Thymus (tissue), 11 donors: ENCODE measurements at regions not wholly inside any gene's neighbourhood (a gene's known extent, or its start where the extent isn't known, plus 50 kb on each side); places are given as distances from the start of the nearest gene placed in this dataset.
"Not testable (repeated sequence)": the region's sequence is repeated elsewhere in the genome, so short reads cannot be mapped to it uniquely, and the experiment has no call there.

Experiments
- DNase-seq, 9 donors: peaks; one replicate each; pipeline ENCODE4 v3.0.0-alpha.2; 2013; ENCODE audit warnings: low spot score in 9 of 9, low read depth in 6 of 9, missing footprints in 1 of 9
- H3K27ac ChIP-seq, 2 donors: one replicate each; pipeline ENCODE4 v1.5.1; 2013; ENCODE audit warnings: control low read depth in 1 of 2, low read depth in 1 of 2, low read length in 1 of 2, mild to moderate bottlenecking in 1 of 2, moderate library complexity in 1 of 2
- H3K27me3 ChIP-seq, 2 donors: one replicate each; pipeline ENCODE4 v1.5.1; 2013; ENCODE audit warnings: low read length in 1 of 2; ENCODE audit not compliant: control insufficient read depth in 2 of 2, insufficient read depth in 1 of 2
- H3K36me3 ChIP-seq, 2 donors: one replicate each; pipeline ENCODE4 v1.5.1; 2013; ENCODE audit warnings: low read length in 1 of 2, mild to moderate bottlenecking in 1 of 2, moderate library complexity in 1 of 2; ENCODE audit not compliant: control insufficient read depth in 2 of 2, insufficient read depth in 2 of 2
- H3K4me1 ChIP-seq, 2 donors: one replicate each; pipeline ENCODE4 v1.5.1; 2013; ENCODE audit warnings: low read length in 2 of 2; ENCODE audit not compliant: control insufficient read depth in 2 of 2, insufficient read depth in 2 of 2
- H3K4me3 ChIP-seq, 2 donors: one replicate each; pipeline ENCODE4 v1.5.1; 2013; ENCODE audit warnings: low read length in 2 of 2, control low read depth in 1 of 2, mild to moderate bottlenecking in 1 of 2
- H3K9me3 ChIP-seq, 2 donors: one replicate each; pipeline ENCODE4 v1.5.1; 2013; ENCODE audit warnings: low read length in 1 of 2, mild to moderate bottlenecking in 1 of 2; ENCODE audit not compliant: control insufficient read depth in 2 of 2, insufficient read depth in 1 of 2
- WGBS: extraction: QIAGEN DNeasy Blood & Tissue Kit; methylation state at CpG from one replicate; pipeline ENCODE4 v1.1.7; 2013; 5-methylcytosine and 5-hydroxymethylcytosine counted together
- donor health status: healthy.

DNA sequence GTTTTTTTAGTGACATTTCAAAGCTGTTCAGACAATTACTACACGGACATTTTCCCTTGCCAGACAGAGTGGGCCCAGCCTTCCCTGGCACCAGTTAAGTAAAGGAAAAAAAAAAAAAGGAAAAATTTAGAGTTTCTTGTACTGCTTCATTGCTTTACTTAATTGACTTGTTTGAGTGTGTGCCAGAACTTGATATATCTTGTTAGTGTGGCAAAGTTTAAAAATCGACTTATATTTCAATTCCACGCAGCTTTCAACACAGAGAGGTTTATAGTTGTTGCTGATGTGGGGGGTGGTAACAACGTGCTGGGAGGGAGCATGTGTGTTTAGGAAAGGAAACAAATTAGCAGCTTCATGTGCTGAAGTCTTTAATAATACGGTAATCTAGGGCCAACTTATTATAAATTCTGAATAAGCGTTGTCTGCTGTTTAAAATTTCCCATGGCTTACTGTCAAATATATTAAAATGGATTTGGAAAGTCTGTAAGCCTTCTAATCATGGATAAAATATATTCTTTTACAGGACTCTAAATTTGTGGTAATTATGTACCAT, 1104.6 kb downstream of the SORCS3 start:
- WGBS = 89% methylated on average over 6 of the region's 6 CpGs
- H3K27me3 ChIP-seq = no peaks in the 10 kb centered on the region
- no peaks in the 10 kb centered on the region for H3K9me3 ChIP-seq
- H3K4me3 ChIP-seq = no peak overlapping the region
- no peak for DNase-seq
- H3K36me3 ChIP-seq = no peaks in the 10 kb centered on the region
- no peaks in the 10 kb centered on the region for H3K4me1 ChIP-seq
- no peak overlapping the region for H3K27ac ChIP-seq

GRCh38 chr10:105743343-105744056, 1102.4 kb downstream of the SORCS3 start:
- H3K36me3 ChIP-seq = no peaks in the 10 kb centered on the region
- no peaks in the 10 kb centered on the region for H3K4me1 ChIP-seq
- no peak overlapping the region for H3K27ac ChIP-seq
- H3K4me3 ChIP-seq = no peak overlapping the region
- 89% methylated on average over 4 of the region's 4 CpGs for WGBS
- no peaks in the 10 kb centered on the region for H3K9me3 ChIP-seq
- no peaks in the 10 kb centered on the region for H3K27me3 ChIP-seq
- DNase-seq = no peak

DNA sequence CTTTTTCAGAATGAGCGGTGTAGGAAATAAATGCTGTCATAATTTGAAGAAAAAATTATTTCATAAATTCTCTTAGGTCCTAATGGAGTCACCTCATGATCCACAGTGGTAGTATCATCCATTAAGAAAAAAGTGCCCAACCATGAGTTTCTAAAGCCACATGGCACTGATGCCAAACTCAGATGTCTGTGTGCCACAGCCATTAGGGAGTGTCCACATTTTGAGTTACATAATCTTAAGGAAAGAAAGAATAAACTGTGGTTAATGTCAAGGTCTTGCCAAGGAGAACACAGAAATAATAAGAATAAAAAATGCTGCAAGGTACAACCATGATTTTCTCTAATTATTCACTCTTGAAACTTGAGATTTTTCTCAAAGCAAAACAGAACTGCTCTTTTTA, 1101.8 kb downstream of the SORCS3 start:
- Histone ChIP-seq H3K36me3 (no peaks in the 10 kb centered on the region), H3K27me3 (no peaks in the 10 kb centered on the region), H3K4me1 (no peaks in the 10 kb centered on the region), H3K27ac (no peak overlapping the region), H3K9me3 (no peaks in the 10 kb centered on the region), H3K4me3 (no peak overlapping the region)
- no peak for DNase-seq
- WGBS = 100% methylated on average over 1 of the region's 1 CpG

GRCh38 chr10:105742184-105742583, 1101.1 kb downstream of the SORCS3 start:
- no peaks in the 10 kb centered on the region for H3K27me3 ChIP-seq
- no peak for DNase-seq

DNA sequence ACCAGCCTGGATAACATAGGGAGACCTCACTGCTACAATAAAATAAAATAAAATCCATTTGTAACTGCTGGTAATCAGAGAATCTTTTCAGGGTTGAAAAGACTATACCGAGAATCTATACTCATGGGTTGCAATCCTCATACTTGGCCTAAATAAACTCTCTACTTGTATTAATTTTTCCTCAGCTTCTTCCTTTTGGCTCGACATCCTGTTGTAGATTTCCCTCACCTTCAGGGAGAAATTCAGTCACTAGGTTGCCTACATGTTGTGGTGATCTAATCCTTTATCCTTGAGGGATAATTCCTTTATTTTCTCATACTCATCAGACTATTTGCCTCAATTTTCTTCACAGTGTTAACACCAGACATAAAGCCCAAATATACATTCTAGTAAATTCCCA, 1093.4 kb downstream of the SORCS3 start:
- Histone ChIP-seq H3K27me3 (no peaks in the 10 kb centered on the region), H3K27ac (no peak overlapping the region), H3K9me3 (no peaks in the 10 kb centered on the region), H3K4me3 (no peak overlapping the region), H3K4me1 (no peaks in the 10 kb centered on the region), H3K36me3 (no peaks in the 10 kb centered on the region)
- no peak for DNase-seq
- 77% methylated on average over 2 of the region's 2 CpGs for WGBS

More at GRCh38 chr10:105742184-105742583, 1101.1 kb downstream of the SORCS3 start:
- no peak overlapping the region for H3K4me3 ChIP-seq
- 91% methylated on average over 1 of the region's 1 CpG for WGBS
- no peaks in the 10 kb centered on the region for H3K9me3 ChIP-seq
- H3K36me3 ChIP-seq = no peaks in the 10 kb centered on the region
- no peak overlapping the region for H3K27ac ChIP-seq
- H3K4me1 ChIP-seq = no peaks in the 10 kb centered on the region

- no peak overlapping the region for H3K27ac ChIP-seq
- no peaks in the 10 kb centered on the region for H3K4me1 ChIP-seq
- no peak overlapping the region for H3K4me3 ChIP-seq
- H3K36me3 ChIP-seq = no peaks in the 10 kb centered on the region
- DNase-seq = no peak
- H3K9me3 ChIP-seq = no peaks in the 10 kb centered on the region
- no peaks in the 10 kb centered on the region for H3K27me3 ChIP-seq
Measured at GRCh38 chr10:105733924-105734323, 1092.8 kb downstream of the SORCS3 start.

GRCh38 chr10:105729428-105729827, 1088.3 kb downstream of the SORCS3 start:
- no peaks in the 10 kb centered on the region for H3K4me1 ChIP-seq
- H3K27me3 ChIP-seq = no peaks in the 10 kb centered on the region
- no peaks in the 10 kb centered on the region for H3K9me3 ChIP-seq
- no peaks in the 10 kb centered on the region for H3K36me3 ChIP-seq
- WGBS = 62% methylated on average over 1 of the region's 1 CpG
- no peak for DNase-seq
- no peak overlapping the region for H3K27ac ChIP-seq
- H3K4me3 ChIP-seq = no peak overlapping the region

- 62% methylated on average over 2 of the region's 2 CpGs for WGBS
Measured at GRCh38 chr10:105727586-105727985, 1086.5 kb downstream of the SORCS3 start.

DNA sequence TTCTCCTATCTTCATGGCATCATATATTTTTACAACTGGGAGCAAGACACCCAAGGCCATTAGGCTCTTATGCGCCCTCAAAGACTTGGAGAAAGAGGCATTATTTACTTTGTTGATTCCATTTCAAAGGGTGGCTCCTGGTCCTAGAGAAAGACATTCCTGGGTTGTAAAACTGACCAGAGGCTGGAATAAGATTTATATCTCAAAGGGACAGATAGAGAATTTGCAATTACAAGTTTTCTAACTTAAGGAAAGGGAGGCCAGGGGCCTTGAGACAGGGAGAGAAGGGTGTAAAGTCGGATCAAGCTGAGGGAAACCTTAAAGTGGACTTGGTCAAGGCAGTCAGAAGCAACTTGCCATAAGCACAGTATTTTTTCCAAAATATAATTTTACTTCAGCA, 1086.0 kb downstream of the SORCS3 start:
- DNase-seq = no peak
- Histone ChIP-seq H3K4me1 (no peaks in the 10 kb centered on the region), H3K27me3 (no peaks in the 10 kb centered on the region), H3K27ac (no peak overlapping the region), H3K36me3 (no peaks in the 10 kb centered on the region), H3K4me3 (no peak overlapping the region), H3K9me3 (no peaks in the 10 kb centered on the region)
- WGBS = 48% methylated on average over 2 of the region's 2 CpGs

More at GRCh38 chr10:105727586-105727985, 1086.5 kb downstream of the SORCS3 start:
- not testable (repeated sequence) for H3K4me3 ChIP-seq, H3K27me3 ChIP-seq, DNase-seq, H3K9me3 ChIP-seq, H3K27ac ChIP-seq, H3K36me3 ChIP-seq, H3K4me1 ChIP-seq
